ENCODE measurements at regions not wholly inside any gene's neighbourhood (a gene's known extent, or its start where the extent isn't known, plus 50 kb on each side); places are given as distances from the start of the nearest gene placed in this dataset.

- Histone ChIP-seq H3K36me3 (no peaks in the 10 kb centered on the region), H3K27me3 (no peaks in the 10 kb centered on the region), H3K9me3 (no peaks in the 10 kb centered on the region), H3K27ac (no peak overlapping the region), H3K4me1 (no peaks in the 10 kb centered on the region), H3K4me3 (no peak overlapping the region)
- no peak for DNase-seq
- intact Hi-C loops (cut with DNase I) = no loop called here
- ATAC-seq = no peak
- no peak for TF ChIP-seq CTCF (IDR thresholded peaks at IDR 0.05)
Measured at GRCh38 chr1:60311838-60312237, 238.3 kb upstream of the C1orf87 start.

GRCh38 chr1:60299581-60299980 lies 226.0 kb upstream of the C1orf87 start:
- intact Hi-C loops (cut with DNase I) = no loop called here
- Histone ChIP-seq H3K4me3 (no peak overlapping the region), H3K27me3 (no peaks in the 10 kb centered on the region), H3K9me3 (no peaks in the 10 kb centered on the region), H3K36me3 (no peaks in the 10 kb centered on the region), H3K27ac (no peak overlapping the region), H3K4me1 (no peaks in the 10 kb centered on the region)
- no peak for ATAC-seq
- no peak for TF ChIP-seq CTCF (IDR thresholded peaks at IDR 0.05)
- no peak for DNase-seq

- no peaks in the 10 kb centered on the region for H3K36me3 ChIP-seq
Measured at GRCh38 chr1:60298290-60298689, 224.7 kb upstream of the C1orf87 start.

GRCh38 chr1:60296794-60297193 lies 223.2 kb upstream of the C1orf87 start:
- Histone ChIP-seq H3K36me3 (no peaks in the 10 kb centered on the region), H3K27ac (no peak overlapping the region), H3K4me1 (no peaks in the 10 kb centered on the region), H3K9me3 (no peaks in the 10 kb centered on the region), H3K27me3 (no peaks in the 10 kb centered on the region), H3K4me3 (no peak overlapping the region)
- DNase-seq (no peak), ATAC-seq (no peak)
- TF ChIP-seq CTCF (IDR thresholded peaks at IDR 0.05) = no peak
- intact Hi-C loops (cut with DNase I) = no loop called here

More at GRCh38 chr1:60298290-60298689, 224.7 kb upstream of the C1orf87 start:
- Histone ChIP-seq H3K4me1 (no peaks in the 10 kb centered on the region), H3K4me3 (no peak overlapping the region), H3K9me3 (no peaks in the 10 kb centered on the region), H3K27ac (no peak overlapping the region), H3K27me3 (no peaks in the 10 kb centered on the region)
- no peak for ATAC-seq
- DNase-seq = no peak
- TF ChIP-seq CTCF (IDR thresholded peaks at IDR 0.05) = no peak
- intact Hi-C loops (cut with DNase I) = no loop called here

GRCh38 chr1:60292140-60292539 lies 218.6 kb upstream of the C1orf87 start:
- Histone ChIP-seq H3K4me1 (no peaks in the 10 kb centered on the region), H3K27me3 (no peaks in the 10 kb centered on the region), H3K36me3 (no peaks in the 10 kb centered on the region), H3K27ac (no peak overlapping the region), H3K4me3 (no peak overlapping the region), H3K9me3 (no peaks in the 10 kb centered on the region)
- ATAC-seq (no peak), DNase-seq (no peak)
- no peak for TF ChIP-seq CTCF (IDR thresholded peaks at IDR 0.05)
- intact Hi-C loops (cut with DNase I) = no loop called here

GRCh38 chr1:60290393-60290792 lies 216.8 kb upstream of the C1orf87 start:
- Histone ChIP-seq H3K4me1 (no peaks in the 10 kb centered on the region), H3K27me3 (no peaks in the 10 kb centered on the region)
- DNase-seq = no peak

More at GRCh38 chr1:60290393-60290792, 216.8 kb upstream of the C1orf87 start:
- intact Hi-C loops (cut with DNase I) = no loop called here
- Histone ChIP-seq H3K4me3 (no peak overlapping the region), H3K9me3 (no peaks in the 10 kb centered on the region), H3K27ac (no peak overlapping the region), H3K36me3 (no peaks in the 10 kb centered on the region)
- no peak for ATAC-seq
- TF ChIP-seq CTCF (IDR thresholded peaks at IDR 0.05) = no peak
